ENCODE measurements at regions not wholly inside any gene's neighbourhood (a gene's known extent, or its start where the extent isn't known, plus 50 kb on each side); places are given as distances from the start of the nearest gene placed in this dataset.
"Not testable (repeated sequence)": the region's sequence is repeated elsewhere in the genome, so short reads cannot be mapped to it uniquely, and the experiment has no call there.

GRCh38 chr2:49621016-49621415 lies 466.7 kb upstream of the FSHR start:
- ChIA-PET CTCF (no interaction called here), POLR2A (no interaction called here)
- DNase-seq, result no peak
- Mint-ChIP-seq H3K9me3 (peaks cover 4% of the 10 kb centered on the region), H3K36me3 (no peaks in the 10 kb centered on the region), H3K27me3 (no peaks in the 10 kb centered on the region), H3K27ac (no peak overlapping the region), H3K4me1 (ENCODE audit: low read depth) (no peaks in the 10 kb centered on the region), H3K4me3 (no peak overlapping the region)
- intact Hi-C loops (cut with micrococcal nuclease), result no loop called here

DNA sequence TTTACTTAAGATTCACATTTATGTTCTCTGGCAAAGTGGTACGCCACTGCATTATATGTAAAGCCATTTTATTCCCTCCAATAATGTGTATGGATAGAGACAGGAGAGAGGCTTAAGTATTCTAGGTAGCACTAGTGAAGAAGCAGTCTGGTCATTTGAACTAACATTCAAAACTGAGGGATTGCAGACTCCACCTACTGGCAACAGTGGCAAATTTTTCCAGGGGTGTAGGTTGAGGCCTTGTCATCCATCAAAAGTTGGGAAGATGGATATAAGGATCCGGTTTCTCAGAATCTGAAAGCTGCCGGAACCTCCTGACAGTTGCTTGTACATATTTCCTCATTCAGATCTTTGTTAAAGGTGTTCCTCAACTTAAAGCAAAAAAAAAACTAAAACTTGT lies 465.5 kb upstream of the FSHR start:
- intact Hi-C loops (cut with micrococcal nuclease), result no loop called here
- ChIA-PET CTCF (no interaction called here), POLR2A (no interaction called here)
- Mint-ChIP-seq H3K4me1 (ENCODE audit: low read depth) (no peaks in the 10 kb centered on the region), H3K36me3 (no peaks in the 10 kb centered on the region), H3K27me3 (no peaks in the 10 kb centered on the region), H3K27ac (no peak overlapping the region), H3K9me3 (peaks cover 4% of the 10 kb centered on the region), H3K4me3 (no peak overlapping the region)
- no peak for DNase-seq

DNA sequence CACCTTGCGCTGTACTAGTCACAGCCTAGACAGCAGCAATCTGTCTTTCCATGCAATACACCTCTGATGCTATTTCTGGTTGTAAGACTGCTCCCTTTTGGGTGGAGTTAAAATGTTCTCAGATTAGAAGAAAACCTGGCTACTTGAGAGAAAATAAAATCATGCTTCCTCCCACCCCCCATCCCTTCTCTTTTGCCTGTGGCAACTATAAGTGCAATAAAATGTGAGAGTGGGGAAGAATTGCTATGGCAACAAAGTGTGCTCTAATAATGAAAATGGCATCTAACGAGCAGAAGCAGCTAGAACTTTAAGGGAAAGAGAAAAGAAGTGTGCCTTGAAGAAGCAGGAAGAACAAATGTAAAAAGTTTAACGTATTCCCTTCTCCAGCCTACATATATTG lies 464.2 kb upstream of the FSHR start:
- Mint-ChIP-seq H3K4me1 (ENCODE audit: low read depth) (no peaks in the 10 kb centered on the region), H3K4me3 (no peak overlapping the region), H3K27ac (no peak overlapping the region), H3K9me3 (peaks cover 4% of the 10 kb centered on the region), H3K36me3 (no peaks in the 10 kb centered on the region), H3K27me3 (no peaks in the 10 kb centered on the region)
- DNase-seq, result no peak
- ChIA-PET POLR2A (no interaction called here), CTCF (no interaction called here)
- intact Hi-C loops (cut with micrococcal nuclease), result no loop called here

GRCh38 chr2:49616800-49617199 lies 462.5 kb upstream of the FSHR start:
- no peaks in the 10 kb centered on the region for H3K27me3 Mint-ChIP-seq
- no peaks in the 10 kb centered on the region for H3K36me3 Mint-ChIP-seq
- H3K27ac Mint-ChIP-seq, result no peak overlapping the region
- no peak for DNase-seq
- no peak overlapping the region for H3K4me3 Mint-ChIP-seq
- POLR2A ChIA-PET, result no interaction called here
- CTCF ChIA-PET, result no interaction called here
- H3K9me3 Mint-ChIP-seq, result peaks cover 11% of the 10 kb centered on the region
- intact Hi-C loops (cut with micrococcal nuclease), result no loop called here
- no peaks in the 10 kb centered on the region for H3K4me1 Mint-ChIP-seq (ENCODE audit: low read depth)

- POLR2A ChIA-PET; H3K27ac Mint-ChIP-seq; H3K4me1 Mint-ChIP-seq (ENCODE audit: low read depth); intact Hi-C loops (cut with micrococcal nuclease); CTCF ChIA-PET; DNase-seq; H3K4me3 Mint-ChIP-seq; H3K36me3 Mint-ChIP-seq; H3K27me3 Mint-ChIP-seq: not testable (repeated sequence)
- peaks cover 15% of the 10 kb centered on the region for H3K9me3 Mint-ChIP-seq
These were observed 457.5 kb upstream of the FSHR start for GRCh38 chr2:49611796-49612195.

- peaks cover 10% of the 10 kb centered on the region for H3K9me3 Mint-ChIP-seq
- no peak overlapping the region for H3K27ac Mint-ChIP-seq
- H3K36me3 Mint-ChIP-seq, result no peaks in the 10 kb centered on the region
- no peak for DNase-seq
- ChIA-PET CTCF (no interaction called here), POLR2A (no interaction called here)
- no peaks in the 10 kb centered on the region for H3K4me1 Mint-ChIP-seq (ENCODE audit: low read depth)
- H3K4me3 Mint-ChIP-seq, result no peak overlapping the region
- H3K27me3 Mint-ChIP-seq, result no peaks in the 10 kb centered on the region
- intact Hi-C loops (cut with micrococcal nuclease), result no loop called here
These were observed 446.2 kb upstream of the FSHR start for GRCh38 chr2:49600524-49600923.

- intact Hi-C loops (cut with micrococcal nuclease), result no loop called here
- ChIA-PET POLR2A (no interaction called here), CTCF (no interaction called here)
- H3K27ac Mint-ChIP-seq, result no peak overlapping the region
- no peaks in the 10 kb centered on the region for H3K36me3 Mint-ChIP-seq
- no peaks in the 10 kb centered on the region for H3K4me1 Mint-ChIP-seq (ENCODE audit: low read depth)
- H3K27me3 Mint-ChIP-seq, result no peaks in the 10 kb centered on the region
- no peak overlapping the region for H3K4me3 Mint-ChIP-seq
- DNase-seq, result no peak
- peaks cover 26% of the 10 kb centered on the region for H3K9me3 Mint-ChIP-seq
These were observed 443.9 kb upstream of the FSHR start for GRCh38 chr2:49598231-49598630.

DNA sequence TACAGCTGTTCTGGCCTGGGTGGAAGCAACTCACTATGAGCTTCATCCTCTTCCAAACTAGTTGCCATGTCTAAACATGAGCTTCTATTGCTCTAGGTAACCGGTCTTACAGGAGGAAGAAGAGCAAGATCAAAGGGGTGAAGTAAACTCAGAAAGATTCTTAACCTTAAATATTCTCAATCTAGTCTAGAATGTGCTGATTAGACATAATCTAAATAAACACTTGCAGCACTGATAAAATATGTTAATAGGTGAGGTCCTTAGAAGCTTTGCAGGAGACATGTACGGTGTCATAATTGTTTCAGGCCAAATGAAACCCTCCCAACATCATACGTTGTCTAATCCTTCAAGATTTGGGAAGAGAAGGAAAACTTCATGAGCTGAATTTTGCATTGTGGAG lies 431.6 kb upstream of the FSHR start:
- Mint-ChIP-seq H3K4me1 (ENCODE audit: low read depth) (no peaks in the 10 kb centered on the region), H3K4me3 (no peak overlapping the region), H3K27ac (no peak overlapping the region), H3K36me3 (no peaks in the 10 kb centered on the region), H3K9me3 (peaks cover 7% of the 10 kb centered on the region), H3K27me3 (no peaks in the 10 kb centered on the region)
- no peak for DNase-seq
- ChIA-PET POLR2A (no interaction called here), CTCF (no interaction called here)
- intact Hi-C loops (cut with micrococcal nuclease), result no loop called here

DNA sequence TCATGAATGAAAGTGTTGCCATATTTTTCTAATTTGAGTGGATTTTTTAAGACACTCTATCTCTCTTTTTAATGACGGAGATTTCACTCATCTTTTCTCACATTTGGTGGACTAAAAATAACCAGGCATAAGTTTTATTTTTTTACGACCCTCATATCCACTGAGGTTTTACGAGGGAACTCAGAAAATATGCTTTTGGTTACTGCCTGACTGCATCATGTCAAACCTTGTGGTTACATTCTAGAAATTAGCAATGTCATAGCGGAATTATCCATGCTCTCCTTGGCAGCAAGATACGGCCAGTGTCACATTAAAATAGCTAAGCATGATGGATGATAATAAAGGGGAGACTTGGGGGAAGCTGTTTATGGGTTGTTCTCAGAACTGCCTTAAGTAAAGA lies 428.6 kb upstream of the FSHR start:
- CTCF ChIA-PET, result no interaction called here
- no peaks in the 10 kb centered on the region for H3K27me3 Mint-ChIP-seq
- no peaks in the 10 kb centered on the region for H3K4me1 Mint-ChIP-seq (ENCODE audit: low read depth)
- POLR2A ChIA-PET, result no interaction called here
- no peaks in the 10 kb centered on the region for H3K36me3 Mint-ChIP-seq
- DNase-seq, result no peak
- no peak overlapping the region for H3K27ac Mint-ChIP-seq
- H3K4me3 Mint-ChIP-seq, result no peak overlapping the region
- peaks cover 3% of the 10 kb centered on the region for H3K9me3 Mint-ChIP-seq
- intact Hi-C loops (cut with micrococcal nuclease), result no loop called here

DNA sequence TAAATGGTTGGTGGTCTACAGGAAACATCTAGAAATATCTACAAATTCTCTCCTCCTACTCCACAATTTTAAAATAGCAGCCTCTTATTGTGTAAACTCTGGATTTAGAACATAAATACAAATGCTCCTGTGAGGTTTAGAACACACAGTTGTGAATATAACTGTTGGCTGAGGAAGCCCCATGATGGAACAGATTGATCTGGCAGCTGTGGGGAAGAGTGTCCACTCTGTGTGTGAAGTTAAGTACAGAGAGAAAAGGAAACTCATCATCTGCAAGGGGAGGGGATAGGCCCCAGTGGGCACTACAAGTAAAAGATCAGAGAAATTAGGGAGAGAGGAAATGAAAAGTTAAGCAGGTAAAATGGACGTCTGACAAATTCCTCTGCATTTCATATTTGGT lies 422.7 kb upstream of the FSHR start:
- DNase-seq, result no peak
- no peaks in the 10 kb centered on the region for H3K36me3 Mint-ChIP-seq
- CTCF ChIA-PET, result no interaction called here
- peaks cover 2% of the 10 kb centered on the region for H3K9me3 Mint-ChIP-seq
- POLR2A ChIA-PET, result no interaction called here
- intact Hi-C loops (cut with micrococcal nuclease), result no loop called here
- no peaks in the 10 kb centered on the region for H3K27me3 Mint-ChIP-seq
- H3K4me1 Mint-ChIP-seq (ENCODE audit: low read depth), result no peaks in the 10 kb centered on the region
- H3K4me3 Mint-ChIP-seq, result no peak overlapping the region
- H3K27ac Mint-ChIP-seq, result no peak overlapping the region

GRCh38 chr2:49569176-49569575 lies 414.9 kb upstream of the FSHR start:
- Mint-ChIP-seq H3K4me1 (ENCODE audit: low read depth) (no peaks in the 10 kb centered on the region), H3K9me3 (peaks cover 9% of the 10 kb centered on the region), H3K36me3 (no peaks in the 10 kb centered on the region), H3K27ac (no peak overlapping the region), H3K27me3 (no peaks in the 10 kb centered on the region), H3K4me3 (no peak overlapping the region)
- ChIA-PET POLR2A (no interaction called here), CTCF (no interaction called here)
- DNase-seq, result no peak
- intact Hi-C loops (cut with micrococcal nuclease), result no loop called here

DNA sequence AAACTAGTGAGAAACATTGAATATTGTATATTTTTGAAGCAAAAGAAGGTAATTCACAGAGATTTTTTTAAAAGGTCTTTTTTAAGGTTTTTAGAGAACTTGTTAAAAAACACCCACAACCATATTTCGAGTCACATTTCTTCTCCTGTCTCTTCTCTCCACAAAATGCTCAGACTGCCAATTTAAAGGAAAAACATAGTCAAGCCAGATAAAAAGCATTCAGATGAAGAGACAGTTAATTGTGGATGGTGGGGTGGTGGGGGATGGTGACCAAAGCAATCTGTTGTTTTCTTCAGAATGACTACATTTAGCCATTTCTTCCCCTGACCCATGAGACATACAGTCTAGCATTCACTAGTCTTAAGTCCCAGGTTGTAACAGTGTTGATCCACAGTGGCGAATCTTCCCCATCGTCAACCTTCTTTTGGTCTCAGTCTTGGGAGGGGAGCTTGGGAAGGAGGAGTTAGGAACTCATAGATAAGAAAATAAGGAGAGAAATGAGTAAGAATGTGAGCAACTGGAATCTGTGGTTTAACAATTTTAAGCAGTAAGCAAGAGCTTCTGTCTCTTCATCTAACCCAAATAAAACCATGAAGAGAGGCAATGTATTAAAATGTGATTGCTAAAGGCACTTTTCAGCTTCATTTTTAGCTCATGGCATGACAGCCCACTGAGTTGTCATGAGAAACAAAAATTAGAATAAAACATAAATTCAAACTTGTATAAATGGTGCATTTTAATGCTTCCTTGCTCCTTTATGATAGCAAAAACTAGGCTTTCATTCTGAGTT lies 413.7 kb upstream of the FSHR start:
- POLR2A ChIA-PET, result no interaction called here
- CTCF ChIA-PET, result no interaction called here
- Mint-ChIP-seq H3K27ac (no peak overlapping the region), H3K36me3 (no peaks in the 10 kb centered on the region), H3K4me1 (ENCODE audit: low read depth) (no peaks in the 10 kb centered on the region), H3K27me3 (no peaks in the 10 kb centered on the region), H3K9me3 (peaks cover 9% of the 10 kb centered on the region), H3K4me3 (no peak overlapping the region)
- intact Hi-C loops (cut with micrococcal nuclease), result no loop called here
- no peak for DNase-seq

- H3K36me3 Mint-ChIP-seq, result no peaks in the 10 kb centered on the region
- H3K4me3 Mint-ChIP-seq, result no peak overlapping the region
- peaks cover 7% of the 10 kb centered on the region for H3K9me3 Mint-ChIP-seq
- POLR2A ChIA-PET, result no interaction called here
- intact Hi-C loops (cut with micrococcal nuclease), result no loop called here
- DNase-seq, result no peak
- H3K27me3 Mint-ChIP-seq, result no peaks in the 10 kb centered on the region
- no peak overlapping the region for H3K27ac Mint-ChIP-seq
- CTCF ChIA-PET, result no interaction called here
- no peaks in the 10 kb centered on the region for H3K4me1 Mint-ChIP-seq (ENCODE audit: low read depth)
These were observed 412.7 kb upstream of the FSHR start for GRCh38 chr2:49567021-49567420.

GRCh38 chr2:49553658-49554057 lies 399.3 kb upstream of the FSHR start:
- Mint-ChIP-seq H3K9me3 (peaks cover 11% of the 10 kb centered on the region), H3K36me3 (no peaks in the 10 kb centered on the region), H3K27ac (no peak overlapping the region), H3K4me3 (no peak overlapping the region), H3K27me3 (no peaks in the 10 kb centered on the region), H3K4me1 (ENCODE audit: low read depth) (no peaks in the 10 kb centered on the region)
- intact Hi-C loops (cut with micrococcal nuclease), result no loop called here
- CTCF ChIA-PET, result no interaction called here
- POLR2A ChIA-PET, result no interaction called here
- no peak for DNase-seq
